ENCODE measurements at regions not wholly inside any gene's neighbourhood (a gene's known extent, or its start where the extent isn't known, plus 50 kb on each side); places are given as distances from the start of the nearest gene placed in this dataset.

DNA sequence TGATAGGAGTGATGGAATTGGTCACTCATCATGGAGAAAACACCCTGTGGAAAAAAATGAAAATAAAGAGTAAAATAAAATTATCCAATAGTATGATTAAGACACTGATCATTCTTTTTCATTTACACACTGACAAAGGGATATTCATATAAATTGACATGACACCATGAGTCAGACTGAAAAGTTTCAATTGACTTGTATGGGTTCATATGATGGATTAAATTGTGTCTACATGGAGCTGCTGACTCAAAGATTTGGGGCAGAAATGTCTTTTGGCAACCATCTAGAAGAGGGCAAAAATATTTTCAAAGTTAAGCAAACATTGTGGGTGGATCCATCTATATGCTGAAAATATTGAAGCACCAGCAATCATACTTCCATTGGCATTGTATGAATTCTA is 153.4 kb upstream of the PPP3CA start:
- POLR2A ChIA-PET, result no interaction called here
- Histone ChIP-seq H3K9me3 (no peaks in the 10 kb centered on the region), H3K4me1 (no peaks in the 10 kb centered on the region), H3K4me2 (no peak overlapping the region), H3K4me3 (no peak overlapping the region), H3K27ac (no peak overlapping the region)
- TF ChIP-seq, protein P1, sequence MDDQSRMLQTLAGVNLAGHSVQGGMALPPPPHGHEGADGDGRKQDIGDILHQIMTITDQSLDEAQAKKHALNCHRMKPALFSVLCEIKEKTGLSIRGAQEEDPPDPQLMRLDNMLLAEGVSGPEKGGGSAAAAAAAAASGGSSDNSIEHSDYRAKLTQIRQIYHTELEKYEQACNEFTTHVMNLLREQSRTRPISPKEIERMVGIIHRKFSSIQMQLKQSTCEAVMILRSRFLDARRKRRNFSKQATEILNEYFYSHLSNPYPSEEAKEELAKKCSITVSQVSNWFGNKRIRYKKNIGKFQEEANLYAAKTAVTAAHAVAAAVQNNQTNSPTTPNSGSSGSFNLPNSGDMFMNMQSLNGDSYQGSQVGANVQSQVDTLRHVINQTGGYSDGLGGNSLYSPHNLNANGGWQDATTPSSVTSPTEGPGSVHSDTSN (IDR thresholded peaks at IDR 0.05), result no peak
- no peak for TF ChIP-seq EHF (CRISPR knock-in tag; IDR thresholded peaks at IDR 0.05)
- no peak for TF ChIP-seq RCOR1 (IDR thresholded peaks at IDR 0.05; ENCODE audit: low read depth, low read length)
- no peak for TF ChIP-seq RNF2 (IDR thresholded peaks at IDR 0.05; ENCODE audit: borderline replicate concordance, low read depth)
- no peak for TF ChIP-seq KDM5A (IDR thresholded peaks at IDR 0.05)
- TF ChIP-seq, protein P2, sequence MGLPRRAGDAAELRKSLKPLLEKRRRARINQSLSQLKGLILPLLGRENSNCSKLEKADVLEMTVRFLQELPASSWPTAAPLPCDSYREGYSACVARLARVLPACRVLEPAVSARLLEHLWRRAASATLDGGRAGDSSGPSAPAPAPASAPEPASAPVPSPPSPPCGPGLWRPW (IDR thresholded peaks at IDR 0.05), result no peak
- no peak for TF ChIP-seq JUN (IDR thresholded peaks at IDR 0.05)
- TF ChIP-seq, protein P3, sequence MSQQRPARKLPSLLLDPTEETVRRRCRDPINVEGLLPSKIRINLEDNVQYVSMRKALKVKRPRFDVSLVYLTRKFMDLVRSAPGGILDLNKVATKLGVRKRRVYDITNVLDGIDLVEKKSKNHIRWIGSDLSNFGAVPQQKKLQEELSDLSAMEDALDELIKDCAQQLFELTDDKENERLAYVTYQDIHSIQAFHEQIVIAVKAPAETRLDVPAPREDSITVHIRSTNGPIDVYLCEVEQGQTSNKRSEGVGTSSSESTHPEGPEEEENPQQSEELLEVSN (IDR thresholded peaks at IDR 0.05; ENCODE audit: borderline replicate concordance, low read depth), result no peak
- no peak for TF ChIP-seq HOXB13 (CRISPR knock-in tag; IDR thresholded peaks at IDR 0.05; ENCODE audit: low read depth)
- TF ChIP-seq BHLHE40 (IDR thresholded peaks at IDR 0.05; ENCODE audit: low read depth, low read length), result no peak
- TF ChIP-seq MYC (IDR thresholded peaks at IDR 0.05; ENCODE audit: borderline replicate concordance, low read length), result no peak
- TF ChIP-seq JUNB (IDR thresholded peaks at IDR 0.05), result no peak
- ATAC-seq (no peak), FAIRE-seq (no peak), DNase-seq (ENCODE audit: low read depth in 1 of 2, low spot score in 1 of 2) (no peak)
- CTCF ChIA-PET, result no interaction called here

DNA sequence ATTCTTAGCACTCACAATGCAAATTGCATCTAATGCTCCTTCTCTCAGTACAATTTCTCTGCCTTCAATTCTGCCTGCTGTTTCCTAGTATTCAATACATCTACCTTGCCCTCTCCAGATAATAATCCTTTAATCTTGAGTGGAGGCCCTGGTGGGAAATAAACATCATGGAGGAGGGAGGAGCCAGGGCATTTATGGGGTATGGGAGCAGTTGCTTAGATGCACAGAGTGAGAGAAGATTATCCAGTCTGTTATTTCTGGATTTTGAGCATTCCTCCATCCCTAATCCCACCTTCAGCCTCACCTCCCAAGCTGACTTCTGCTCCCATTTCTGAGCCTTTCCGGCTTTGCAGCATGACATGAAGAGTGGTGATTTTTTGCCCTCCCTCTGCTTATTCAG is 127.9 kb upstream of the PPP3CA start:
- ATAC-seq (no peak), FAIRE-seq (no peak), DNase-seq (ENCODE audit: low read depth in 1 of 2, low spot score in 1 of 2) (no peak)
- Histone ChIP-seq H3K4me1 (no peaks in the 10 kb centered on the region), H3K4me3 (no peak overlapping the region), H3K4me2 (no peak overlapping the region), H3K9me3 (no peaks in the 10 kb centered on the region), H3K27ac (no peak overlapping the region)
- POLR2A ChIA-PET, result no interaction called here
- CTCF ChIA-PET, result no interaction called here
- no peak for TF ChIP-seq HEYL (CRISPR knock-in tag; IDR thresholded peaks at IDR 0.05)
- TF ChIP-seq PHF8 (IDR thresholded peaks at IDR 0.05; ENCODE audit: borderline replicate concordance, low read depth), result no peak
- TF ChIP-seq KDM1A (IDR thresholded peaks at IDR 0.05; ENCODE audit: low read depth), result no peak
- no peak for TF ChIP-seq MAZ (IDR thresholded peaks at IDR 0.05; ENCODE audit: borderline replicate concordance, low read depth, low read length)
- no peak for TF ChIP-seq MYC (IDR thresholded peaks at IDR 0.05; ENCODE audit: borderline replicate concordance, low read length)
- no CpG with 5 or more reads among the region's 1 CpG for WGBS (ENCODE audit: missing lambda C conversion rate)

DNA sequence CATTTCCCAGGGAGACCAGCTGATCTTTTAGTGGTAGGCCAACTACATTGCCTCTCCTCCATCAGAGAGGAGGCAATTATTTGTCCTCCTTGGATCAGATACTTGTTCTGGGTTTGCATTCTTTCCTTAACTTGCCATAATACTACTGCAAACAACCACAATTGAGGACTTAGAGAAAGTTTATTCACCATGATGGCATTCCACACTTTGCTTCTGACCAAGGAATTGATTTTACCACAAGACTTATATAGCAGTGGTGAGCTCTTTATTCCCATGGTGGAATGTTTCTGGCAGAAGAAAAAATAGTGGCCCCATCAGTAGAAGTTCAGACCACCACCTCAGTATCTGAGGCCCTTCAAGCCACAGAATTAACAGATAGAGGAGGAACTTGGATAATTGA is 123.9 kb upstream of the PPP3CA start:
- no peak overlapping the region for H3K4me2 ChIP-seq
- ChIA-PET POLR2A (no interaction called here), CTCF (interaction anchor here (0.6 kb wide), 1 partner anchor 10 kb away, joined by 4 read pairs; no protein-coding TSS in a partner anchor)
- FAIRE-seq, result no peak
- DNase-seq (ENCODE audit: low read depth in 1 of 2, low spot score in 1 of 2), result no peak
- no peaks in the 10 kb centered on the region for H3K4me1 ChIP-seq
- no peak for TF ChIP-seq FOSB (CRISPR knock-in tag; IDR thresholded peaks at IDR 0.05)
- TF ChIP-seq RNF2 (IDR thresholded peaks at IDR 0.05; ENCODE audit: borderline replicate concordance, low read depth), result no peak
- TF ChIP-seq POLR2AphosphoS2 (conservative IDR thresholded peaks at IDR 0.05; ENCODE audit: low read length), result no peak
- no peak for TF ChIP-seq TFCP2L1 (CRISPR knock-in tag; IDR thresholded peaks at IDR 0.05)
- ATAC-seq, result no peak
- H3K9me3 ChIP-seq, result no peaks in the 10 kb centered on the region
- H3K4me3 ChIP-seq, result no peak overlapping the region
- H3K27ac ChIP-seq, result no peak overlapping the region

DNA sequence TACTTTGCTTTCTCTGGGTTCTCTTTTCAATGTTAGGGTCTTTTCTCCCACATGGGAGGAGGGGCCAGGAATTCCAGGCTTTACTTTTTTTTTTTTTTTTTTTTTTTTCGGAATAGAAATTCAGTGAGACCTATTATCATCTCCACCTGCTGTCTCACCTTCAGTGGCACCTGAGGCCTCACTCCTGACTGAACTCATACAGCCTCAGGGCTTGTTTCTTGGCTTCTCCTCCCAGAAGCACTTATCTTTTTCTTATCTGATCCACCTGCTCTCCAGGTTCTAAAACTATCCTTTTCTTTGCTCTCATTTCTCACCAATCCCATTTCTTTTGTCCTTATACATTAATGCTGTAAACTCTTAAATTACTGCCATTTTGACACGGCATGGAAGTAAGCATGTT is 117.3 kb upstream of the PPP3CA start:
- ChIA-PET POLR2A (no interaction called here), CTCF (no interaction called here)
- no peak for FAIRE-seq
- 0% methylated on average over 2 of the region's 2 CpGs for WGBS (ENCODE audit: missing lambda C conversion rate)
- Histone ChIP-seq H3K27ac (no peak overlapping the region), H3K9me3 (no peaks in the 10 kb centered on the region), H3K4me3 (no peak overlapping the region), H3K4me2 (no peak overlapping the region), H3K4me1 (no peaks in the 10 kb centered on the region)
- TF ChIP-seq RAD21 (conservative IDR thresholded peaks at IDR 0.05 in 1 of 2, IDR thresholded peaks at IDR 0.05 in 1 of 2) (no peak), ZC3H11A (IDR thresholded peaks at IDR 0.05) (no peak), CHD2 (IDR thresholded peaks at IDR 0.05; ENCODE audit: low read length, partially characterized antibody) (no peak), GATA3 (IDR thresholded peaks at IDR 0.05; ENCODE audit: borderline replicate concordance) (no peak), MAZ (IDR thresholded peaks at IDR 0.05; ENCODE audit: borderline replicate concordance, low read depth, low read length) (no peak), FOXS1 (CRISPR knock-in tag; IDR thresholded peaks at IDR 0.05) (no peak), RNF2 (IDR thresholded peaks at IDR 0.05; ENCODE audit: borderline replicate concordance, low read depth) (no peak), NR3C1 (IDR thresholded peaks at IDR 0.05) (no peak), POLR2A (IDR thresholded peaks at IDR 0.05; ENCODE audit: low read length) (no peak), ZSCAN20 (CRISPR knock-in tag; IDR thresholded peaks at IDR 0.05) (no peak), NPAS2 (CRISPR knock-in tag; IDR thresholded peaks at IDR 0.05; ENCODE audit: borderline replicate concordance) (no peak), RCOR1 (IDR thresholded peaks at IDR 0.05; ENCODE audit: low read depth, low read length) (no peak), SMC3 (IDR thresholded peaks at IDR 0.05) (no peak)
- TF ChIP-seq, protein P2 (IDR thresholded peaks at IDR 0.05), result no peak
- TF ChIP-seq, protein P1 (IDR thresholded peaks at IDR 0.05), result no peak
- no peak for ATAC-seq
- no peak for DNase-seq (ENCODE audit: low read depth in 1 of 2, low spot score in 1 of 2)
